ENCODE measurements at regions not wholly inside any gene's neighbourhood (a gene's known extent, or its start where the extent isn't known, plus 50 kb on each side); places are given as distances from the start of the nearest gene placed in this dataset.

DNA sequence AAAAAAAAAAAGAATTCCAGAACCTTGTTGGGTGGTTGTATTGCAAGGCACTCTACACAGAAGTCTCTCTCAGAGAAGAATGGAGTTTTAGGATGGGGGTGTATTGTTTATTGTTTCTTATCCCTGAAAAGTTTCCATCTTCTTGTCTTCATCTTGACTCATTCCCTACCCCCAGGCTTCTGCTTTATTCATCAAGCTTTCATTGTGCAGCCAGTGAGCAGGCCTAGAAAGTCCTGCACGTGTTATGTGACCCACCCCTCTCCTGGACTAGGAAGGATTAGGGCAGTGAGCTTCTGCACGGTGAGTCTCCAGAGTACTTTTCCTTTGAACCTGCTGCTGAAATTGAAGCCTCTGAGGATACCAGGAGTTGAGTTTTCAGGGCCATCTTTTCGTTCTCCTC lies 150.9 kb upstream of the IL12A start:
- Histone ChIP-seq H3K27me3 (ENCODE audit: insufficient read depth, low read depth) (no peaks in the 10 kb centered on the region), H3K79me2 (ENCODE audit: insufficient read depth, low read depth) (no peaks in the 10 kb centered on the region), H2AFZ (ENCODE audit: low read depth) (no peak overlapping the region), H3K4me1 (ENCODE audit: low read depth, poor library complexity, severe bottlenecking) (no peaks in the 10 kb centered on the region), H3K36me3 (ENCODE audit: insufficient read depth) (no peaks in the 10 kb centered on the region), H3K9ac (no peak overlapping the region), H3K27ac (no peak overlapping the region), H3K4me2 (no peak overlapping the region), H4K20me1 (ENCODE audit: insufficient read depth) (no peaks in the 10 kb centered on the region), H3K4me3 (IDR thresholded peaks at IDR 0.05; ENCODE audit: insufficient read depth, low read depth, low read length) (no peak overlapping the region)
- TF ChIP-seq, protein P1, sequence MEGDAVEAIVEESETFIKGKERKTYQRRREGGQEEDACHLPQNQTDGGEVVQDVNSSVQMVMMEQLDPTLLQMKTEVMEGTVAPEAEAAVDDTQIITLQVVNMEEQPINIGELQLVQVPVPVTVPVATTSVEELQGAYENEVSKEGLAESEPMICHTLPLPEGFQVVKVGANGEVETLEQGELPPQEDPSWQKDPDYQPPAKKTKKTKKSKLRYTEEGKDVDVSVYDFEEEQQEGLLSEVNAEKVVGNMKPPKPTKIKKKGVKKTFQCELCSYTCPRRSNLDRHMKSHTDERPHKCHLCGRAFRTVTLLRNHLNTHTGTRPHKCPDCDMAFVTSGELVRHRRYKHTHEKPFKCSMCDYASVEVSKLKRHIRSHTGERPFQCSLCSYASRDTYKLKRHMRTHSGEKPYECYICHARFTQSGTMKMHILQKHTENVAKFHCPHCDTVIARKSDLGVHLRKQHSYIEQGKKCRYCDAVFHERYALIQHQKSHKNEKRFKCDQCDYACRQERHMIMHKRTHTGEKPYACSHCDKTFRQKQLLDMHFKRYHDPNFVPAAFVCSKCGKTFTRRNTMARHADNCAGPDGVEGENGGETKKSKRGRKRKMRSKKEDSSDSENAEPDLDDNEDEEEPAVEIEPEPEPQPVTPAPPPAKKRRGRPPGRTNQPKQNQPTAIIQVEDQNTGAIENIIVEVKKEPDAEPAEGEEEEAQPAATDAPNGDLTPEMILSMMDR (conservative IDR thresholded peaks at IDR 0.05; ENCODE audit: low read depth, low read length): no peak

DNA sequence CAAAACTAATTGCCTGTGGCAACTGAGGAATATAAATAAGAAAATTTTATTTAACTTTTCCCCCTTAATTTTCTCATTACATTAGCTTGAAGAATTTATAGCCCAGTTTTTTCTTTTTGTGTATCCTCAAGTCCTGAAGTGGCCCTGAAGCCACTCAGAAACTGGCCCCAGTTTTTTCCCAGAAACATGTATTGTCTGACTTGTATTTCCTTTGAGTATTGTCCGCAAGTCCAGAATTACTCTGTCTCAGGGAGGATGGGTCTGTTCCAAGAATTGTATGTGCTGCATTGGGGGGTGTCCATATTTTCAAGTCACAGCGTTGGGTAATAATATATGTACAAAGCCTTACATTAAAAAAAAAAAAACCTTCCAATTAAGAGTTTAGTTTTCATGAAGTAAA lies 149.7 kb upstream of the IL12A start:
- Histone ChIP-seq H4K20me1 (ENCODE audit: insufficient read depth) (no peaks in the 10 kb centered on the region), H3K9ac (no peak overlapping the region), H3K79me2 (ENCODE audit: insufficient read depth, low read depth) (no peaks in the 10 kb centered on the region), H3K4me3 (IDR thresholded peaks at IDR 0.05; ENCODE audit: insufficient read depth, low read depth, low read length) (no peak overlapping the region), H3K4me2 (no peak overlapping the region), H2AFZ (ENCODE audit: low read depth) (no peak overlapping the region), H3K36me3 (ENCODE audit: insufficient read depth) (no peaks in the 10 kb centered on the region), H3K27ac (no peak overlapping the region), H3K4me1 (ENCODE audit: low read depth, poor library complexity, severe bottlenecking) (no peaks in the 10 kb centered on the region), H3K27me3 (ENCODE audit: insufficient read depth, low read depth) (no peaks in the 10 kb centered on the region)
- TF ChIP-seq, protein P1 (conservative IDR thresholded peaks at IDR 0.05; ENCODE audit: low read depth, low read length): no peak

DNA sequence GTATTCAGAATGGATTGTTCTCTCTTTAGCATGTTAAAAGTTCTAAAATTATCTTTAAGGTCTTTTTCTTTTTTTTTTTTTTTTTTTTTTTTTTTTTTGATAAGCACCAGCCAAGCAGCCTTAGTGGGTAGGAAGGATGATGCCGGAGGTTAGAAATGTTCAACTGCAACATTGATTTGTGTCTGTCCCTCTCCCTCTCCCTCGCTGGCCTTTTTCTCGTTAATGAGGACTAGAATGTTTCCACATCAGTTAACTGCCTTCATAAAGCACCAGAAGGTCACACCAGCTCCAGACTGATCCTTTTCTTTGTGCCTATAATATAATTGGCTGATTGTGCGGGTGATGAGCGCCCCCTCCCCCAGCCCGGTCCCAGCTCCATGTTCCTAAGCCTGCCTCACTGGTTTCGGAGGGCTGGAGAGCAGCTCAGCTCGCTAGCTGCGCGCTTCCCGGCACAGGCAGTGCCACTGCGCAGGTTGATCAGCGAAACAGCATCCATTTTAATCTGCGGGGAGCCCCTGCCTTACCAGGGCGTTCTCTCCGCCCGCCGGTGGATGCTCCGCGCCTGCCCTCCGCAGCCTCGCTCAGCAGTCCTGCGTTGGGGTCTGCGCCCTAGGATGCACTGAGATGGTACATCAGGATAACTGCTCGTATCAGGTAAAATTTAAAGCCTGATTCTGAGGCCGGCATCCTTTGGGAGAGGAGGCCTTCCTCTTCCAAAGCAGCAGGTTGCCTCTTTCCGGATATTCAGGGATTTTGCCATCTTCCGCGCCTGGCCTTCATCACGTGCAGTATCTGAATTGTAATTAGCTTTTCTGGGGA lies 148.9 kb upstream of the IL12A start, which contains the start of gene SCHIP1:
Gene SCHIP1, plus strand, starts transcription at position 301 of the 819 bp plus-strand sequence.
- no peak within 1 kb of the TSS for H3K27ac ChIP-seq
- H2AFZ ChIP-seq (ENCODE audit: low read depth): no peak within 1 kb of the TSS
- H4K20me1 ChIP-seq (ENCODE audit: insufficient read depth): no peaks in the 10 kb centered on the region
- no peak within 1 kb of the TSS for H3K4me2 ChIP-seq
- TF ChIP-seq, protein P1 (conservative IDR thresholded peaks at IDR 0.05; ENCODE audit: low read depth, low read length): no peak
- no peaks in the 10 kb centered on the region for H3K4me1 ChIP-seq (ENCODE audit: low read depth, poor library complexity, severe bottlenecking)
- no peaks in the 10 kb centered on the region for H3K36me3 ChIP-seq (ENCODE audit: insufficient read depth)
- no peaks in the 10 kb centered on the region for H3K27me3 ChIP-seq (ENCODE audit: insufficient read depth, low read depth)
- H3K79me2 ChIP-seq (ENCODE audit: insufficient read depth, low read depth): no peaks in the 10 kb centered on the region
- H3K9ac ChIP-seq: no peak within 1 kb of the TSS
- no peak within 1 kb of the TSS for H3K4me3 ChIP-seq (IDR thresholded peaks at IDR 0.05; ENCODE audit: insufficient read depth, low read depth, low read length)

DNA sequence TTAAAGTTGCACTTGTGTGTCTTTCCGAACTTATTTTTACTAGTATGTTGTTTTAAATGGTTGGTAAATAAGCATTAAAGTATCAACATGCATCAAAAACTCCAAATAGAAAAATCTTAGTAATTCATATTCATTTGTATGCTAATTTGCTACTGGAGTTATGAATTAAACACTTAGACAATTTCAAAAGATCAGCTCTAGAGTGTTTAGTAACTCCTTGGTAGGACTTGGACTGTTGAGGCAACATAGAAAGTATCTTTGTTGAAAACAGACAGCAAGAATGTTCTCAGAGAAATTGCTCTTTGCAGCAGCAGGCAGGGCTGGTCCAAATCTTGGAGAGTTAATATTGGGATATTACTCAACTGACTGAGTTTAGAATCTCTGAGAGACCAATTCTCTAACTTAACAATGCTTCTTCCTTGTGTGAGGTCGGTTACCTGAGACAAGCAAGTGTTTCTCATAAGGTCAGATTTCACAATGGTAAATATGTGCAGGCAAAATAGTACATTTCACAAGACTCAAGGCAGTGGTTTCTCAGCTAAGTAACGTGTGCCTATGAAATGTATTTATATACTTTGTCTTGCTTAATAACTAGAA lies 147.8 kb upstream of the IL12A start:
- H3K27ac ChIP-seq: no peak overlapping the region
- H3K4me2 ChIP-seq: no peak overlapping the region
- H3K79me2 ChIP-seq (ENCODE audit: insufficient read depth, low read depth): no peaks in the 10 kb centered on the region
- TF ChIP-seq, protein P1 (conservative IDR thresholded peaks at IDR 0.05; ENCODE audit: low read depth, low read length): no peak
- no peak overlapping the region for H3K4me3 ChIP-seq (IDR thresholded peaks at IDR 0.05; ENCODE audit: insufficient read depth, low read depth, low read length)
- no peaks in the 10 kb centered on the region for H3K4me1 ChIP-seq (ENCODE audit: low read depth, poor library complexity, severe bottlenecking)
- no peak overlapping the region for H2AFZ ChIP-seq (ENCODE audit: low read depth)
- no peaks in the 10 kb centered on the region for H3K27me3 ChIP-seq (ENCODE audit: insufficient read depth, low read depth)
- no peak overlapping the region for H3K9ac ChIP-seq
- no peaks in the 10 kb centered on the region for H3K36me3 ChIP-seq (ENCODE audit: insufficient read depth)
- H4K20me1 ChIP-seq (ENCODE audit: insufficient read depth): no peaks in the 10 kb centered on the region

Measured in KMS-11 (cell line).